ENCODE measurements at regions not wholly inside any gene's neighbourhood (a gene's known extent, or its start where the extent isn't known, plus 50 kb on each side); places are given as distances from the start of the nearest gene placed in this dataset.

DNA sequence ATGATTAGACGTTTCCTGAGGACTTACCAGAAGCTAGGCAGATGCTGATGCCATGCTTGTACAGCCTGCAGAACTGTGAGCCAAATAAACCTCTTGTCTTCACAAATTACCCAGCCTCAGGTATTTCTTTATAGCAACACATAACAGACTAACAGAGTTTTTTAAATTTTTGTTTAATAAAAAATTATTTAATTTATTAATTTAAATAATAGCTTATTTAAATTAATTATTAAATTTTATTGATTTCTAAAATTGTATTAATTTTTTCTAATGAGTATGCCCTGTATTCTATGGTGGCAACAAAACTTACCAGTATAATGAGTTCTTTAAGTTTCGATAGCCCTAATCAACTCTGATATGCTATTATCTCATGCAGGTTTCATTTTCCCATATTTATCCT, 259.8 kb downstream of the IKZF2 start:
- TF ChIP-seq GLIS1 (tag by site-specific recombination; IDR thresholded peaks at IDR 0.05) (no peak), ZBTB17 (tag by site-specific recombination; IDR thresholded peaks at IDR 0.05) (no peak), ZBTB7A (tag by site-specific recombination; IDR thresholded peaks at IDR 0.05; ENCODE audit: low read depth) (no peak), ZNF626 (tag by site-specific recombination; IDR thresholded peaks at IDR 0.05) (no peak), MZF1 (tag by site-specific recombination; IDR thresholded peaks at IDR 0.05; ENCODE audit: borderline replicate concordance) (no peak)
- TF ChIP-seq, protein P1, sequence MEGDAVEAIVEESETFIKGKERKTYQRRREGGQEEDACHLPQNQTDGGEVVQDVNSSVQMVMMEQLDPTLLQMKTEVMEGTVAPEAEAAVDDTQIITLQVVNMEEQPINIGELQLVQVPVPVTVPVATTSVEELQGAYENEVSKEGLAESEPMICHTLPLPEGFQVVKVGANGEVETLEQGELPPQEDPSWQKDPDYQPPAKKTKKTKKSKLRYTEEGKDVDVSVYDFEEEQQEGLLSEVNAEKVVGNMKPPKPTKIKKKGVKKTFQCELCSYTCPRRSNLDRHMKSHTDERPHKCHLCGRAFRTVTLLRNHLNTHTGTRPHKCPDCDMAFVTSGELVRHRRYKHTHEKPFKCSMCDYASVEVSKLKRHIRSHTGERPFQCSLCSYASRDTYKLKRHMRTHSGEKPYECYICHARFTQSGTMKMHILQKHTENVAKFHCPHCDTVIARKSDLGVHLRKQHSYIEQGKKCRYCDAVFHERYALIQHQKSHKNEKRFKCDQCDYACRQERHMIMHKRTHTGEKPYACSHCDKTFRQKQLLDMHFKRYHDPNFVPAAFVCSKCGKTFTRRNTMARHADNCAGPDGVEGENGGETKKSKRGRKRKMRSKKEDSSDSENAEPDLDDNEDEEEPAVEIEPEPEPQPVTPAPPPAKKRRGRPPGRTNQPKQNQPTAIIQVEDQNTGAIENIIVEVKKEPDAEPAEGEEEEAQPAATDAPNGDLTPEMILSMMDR (tag by site-specific recombination; IDR thresholded peaks at IDR 0.05) = no peak

Data from HEK293 (cell line).